Loucy (cell line): ENCODE measurements at regions not wholly inside any gene's neighbourhood (a gene's known extent, or its start where the extent isn't known, plus 50 kb on each side); places are given as distances from the start of the nearest gene placed in this dataset.

Source experiments
- EZH2phosphoT487 ChIP-seq: fragments of 200-600 bp; IDR thresholded peaks from 2 replicates; pipeline ENCODE4 v1.6.1; 2018; ENCODE audit warnings: antibody characterized with exemption, mild to moderate bottlenecking, moderate library complexity, borderline replicate concordance
- TF ChIP-seq, protein P1 (sequence below): fragments of 200-600 bp; sonication (generic); conservative IDR thresholded peaks from 2 replicates; pipeline ENCODE4 v1.5.1; 2014; ENCODE audit warnings: mild to moderate bottlenecking, antibody characterized with exemption, low read length

- TF ChIP-seq, protein P1, sequence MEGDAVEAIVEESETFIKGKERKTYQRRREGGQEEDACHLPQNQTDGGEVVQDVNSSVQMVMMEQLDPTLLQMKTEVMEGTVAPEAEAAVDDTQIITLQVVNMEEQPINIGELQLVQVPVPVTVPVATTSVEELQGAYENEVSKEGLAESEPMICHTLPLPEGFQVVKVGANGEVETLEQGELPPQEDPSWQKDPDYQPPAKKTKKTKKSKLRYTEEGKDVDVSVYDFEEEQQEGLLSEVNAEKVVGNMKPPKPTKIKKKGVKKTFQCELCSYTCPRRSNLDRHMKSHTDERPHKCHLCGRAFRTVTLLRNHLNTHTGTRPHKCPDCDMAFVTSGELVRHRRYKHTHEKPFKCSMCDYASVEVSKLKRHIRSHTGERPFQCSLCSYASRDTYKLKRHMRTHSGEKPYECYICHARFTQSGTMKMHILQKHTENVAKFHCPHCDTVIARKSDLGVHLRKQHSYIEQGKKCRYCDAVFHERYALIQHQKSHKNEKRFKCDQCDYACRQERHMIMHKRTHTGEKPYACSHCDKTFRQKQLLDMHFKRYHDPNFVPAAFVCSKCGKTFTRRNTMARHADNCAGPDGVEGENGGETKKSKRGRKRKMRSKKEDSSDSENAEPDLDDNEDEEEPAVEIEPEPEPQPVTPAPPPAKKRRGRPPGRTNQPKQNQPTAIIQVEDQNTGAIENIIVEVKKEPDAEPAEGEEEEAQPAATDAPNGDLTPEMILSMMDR = no peak
- TF ChIP-seq EZH2phosphoT487 = no peak
Observed at GRCh38 chr2:238602223-238602960, 175.7 kb downstream of the ASB1 start.
